GM18951 (cell line): ENCODE measurements at regions not wholly inside any gene's neighbourhood (a gene's known extent, or its start where the extent isn't known, plus 50 kb on each side); places are given as distances from the start of the nearest gene placed in this dataset.

Experiments
- POLR2A ChIP-seq: IDR thresholded peaks from 4 replicates; pipeline ENCODE4 v1.6.1; 2011; ENCODE audit warnings: mild to moderate bottlenecking; ENCODE audit not compliant: insufficient read length, insufficient read depth; ENCODE audit errors: extremely low read depth
- in situ Hi-C: fragments of 300-500 bp; cut with MboI; formaldehyde crosslinking; loops from one replicate; pipeline ENCODE4 v1.12.0; 2022; ENCODE audit warnings: low sequenced_read_pairs, mixed read lengths, inconsistent platforms; ENCODE audit not compliant: unreplicated experiment

DNA sequence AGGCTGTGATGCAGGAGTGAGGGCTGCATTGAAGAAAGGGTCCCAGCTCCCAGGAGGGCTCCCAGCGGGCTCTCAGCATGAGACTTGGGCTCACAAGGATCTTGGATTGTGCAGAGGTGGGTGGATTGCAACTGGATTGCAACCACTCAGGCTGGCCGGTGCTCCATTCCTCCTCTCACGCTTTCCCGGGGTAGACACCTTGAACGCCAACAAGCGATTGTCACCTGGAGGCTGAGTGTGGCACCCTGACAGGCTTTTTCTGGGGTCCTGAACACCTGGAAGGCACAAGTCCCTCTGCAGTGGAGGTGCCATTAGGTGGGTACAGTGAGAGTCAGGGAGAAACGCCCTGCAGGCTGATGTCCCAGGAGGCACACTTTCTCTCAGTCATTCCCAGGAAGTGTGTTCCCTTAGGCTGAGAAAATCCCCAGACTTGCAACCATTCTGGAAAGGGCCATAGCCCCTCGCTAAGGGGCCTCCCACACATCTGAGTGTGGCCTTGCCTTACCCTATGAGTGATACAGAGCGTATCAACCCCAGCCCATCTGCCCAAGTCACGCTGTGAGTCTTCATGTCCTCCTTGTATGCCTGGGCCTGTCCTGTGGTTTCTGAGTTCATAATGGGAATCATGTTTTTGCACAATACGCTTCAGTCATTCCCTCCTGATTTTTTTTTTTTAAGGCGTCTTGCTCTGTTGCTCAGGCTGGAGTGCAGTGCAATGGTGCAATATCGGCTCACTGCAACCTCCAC, 488.1 kb downstream of the IRX1 start:
- in situ Hi-C loops: no loop called here
- TF ChIP-seq POLR2A: no peak

DNA sequence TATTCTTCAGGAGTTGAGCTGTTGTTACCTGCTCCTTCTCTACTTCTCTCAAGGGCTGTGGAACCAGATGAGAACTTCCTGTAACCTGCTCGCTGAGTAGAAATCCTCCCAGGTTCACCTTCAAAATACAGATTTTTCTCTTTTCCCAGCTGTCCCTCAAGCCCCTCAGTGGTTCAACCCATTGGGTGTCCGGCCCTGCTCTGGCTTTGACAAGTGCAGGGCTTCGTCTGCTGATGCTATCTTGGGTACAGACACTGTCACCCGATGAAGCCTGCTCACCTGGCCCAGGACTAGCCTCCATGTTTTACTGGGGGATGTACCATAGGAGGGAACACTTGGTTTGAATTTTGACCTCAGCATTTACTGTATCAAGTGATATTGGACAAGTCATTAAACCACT, 490.4 kb downstream of the IRX1 start:
- TF ChIP-seq POLR2A: no peak
- in situ Hi-C loops: no loop called here

- TF ChIP-seq POLR2A: no peak
- in situ Hi-C loops: no loop called here
Observed at GRCh38 chr5:4087110-4087509, 491.5 kb downstream of the IRX1 start.

DNA sequence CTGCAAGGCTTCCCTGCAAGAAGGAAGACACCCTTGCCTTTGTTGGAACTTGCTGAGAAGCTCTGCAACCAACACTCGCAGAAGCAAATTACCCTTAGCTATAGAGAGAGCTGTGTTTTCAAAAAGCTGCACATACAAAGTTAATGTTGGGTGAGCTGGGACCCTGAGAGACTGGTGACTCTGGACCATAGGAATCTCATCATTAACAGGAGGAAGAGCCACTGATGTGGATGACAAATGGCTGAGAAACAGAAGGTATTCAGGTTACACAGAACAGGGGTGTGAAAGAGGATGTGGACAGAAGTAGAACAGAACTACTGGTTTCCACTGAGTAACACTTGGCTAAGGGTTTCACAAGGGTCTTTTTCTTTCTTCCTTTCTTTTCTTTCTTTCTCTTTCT, 493.5 kb downstream of the IRX1 start:
- in situ Hi-C loops: no loop called here

GRCh38 chr5:4093236-4093635, 497.6 kb downstream of the IRX1 start:
- no peak for TF ChIP-seq POLR2A
- in situ Hi-C loops: no loop called here

More for the DNA sequence above, 493.5 kb downstream of the IRX1 start:
- TF ChIP-seq POLR2A: no peak

DNA sequence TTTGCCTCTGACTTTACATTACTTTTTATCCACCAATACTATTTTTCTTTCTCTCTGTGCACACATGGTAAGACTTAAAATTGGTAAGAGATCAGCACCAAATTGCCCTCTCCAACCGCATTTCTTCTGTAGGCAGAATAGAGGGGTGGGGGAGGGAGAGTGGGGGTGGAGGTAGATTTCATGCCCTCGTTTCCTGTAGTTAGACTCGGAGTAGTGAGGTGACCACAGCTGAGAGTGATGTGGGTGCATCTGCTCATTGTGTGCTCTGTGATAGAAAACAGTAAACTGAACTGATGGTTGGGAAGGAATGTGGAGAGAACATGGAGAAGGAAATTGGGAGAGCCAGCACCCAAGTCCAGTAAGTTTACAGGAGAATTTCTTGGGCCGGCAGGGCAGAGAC, 498.3 kb downstream of the IRX1 start:
- in situ Hi-C loops: no loop called here
- no peak for TF ChIP-seq POLR2A

- in situ Hi-C loops: no loop called here
- TF ChIP-seq POLR2A: no peak
Observed at GRCh38 chr5:4095918-4096630, 500.4 kb downstream of the IRX1 start.

- in situ Hi-C loops: no loop called here
- no peak for TF ChIP-seq POLR2A
Observed at GRCh38 chr5:4097199-4097598, 501.6 kb downstream of the IRX1 start.

DNA sequence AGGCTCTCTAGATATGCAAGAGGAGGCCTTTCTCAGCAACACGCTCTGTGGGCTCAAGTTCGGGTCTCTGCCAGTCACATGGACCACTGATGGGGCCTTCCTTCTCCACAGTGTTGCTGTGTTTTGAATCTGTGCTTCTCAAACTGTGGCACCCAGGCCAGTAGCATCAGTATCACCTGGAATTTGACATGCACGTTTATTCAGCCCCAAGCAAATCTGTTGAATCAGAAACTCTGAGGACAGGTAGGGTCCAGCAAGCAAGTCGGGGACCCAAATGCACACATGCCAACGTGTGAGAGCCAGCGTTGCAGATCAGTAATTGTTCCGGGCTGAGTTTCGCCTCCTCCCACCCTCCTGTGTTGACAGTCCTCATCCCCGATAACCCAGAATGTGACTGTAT, 502.6 kb downstream of the IRX1 start:
- TF ChIP-seq POLR2A: no peak
- in situ Hi-C loops: no loop called here

GRCh38 chr5:4099386-4099785, 503.8 kb downstream of the IRX1 start:
- TF ChIP-seq POLR2A: no peak

DNA sequence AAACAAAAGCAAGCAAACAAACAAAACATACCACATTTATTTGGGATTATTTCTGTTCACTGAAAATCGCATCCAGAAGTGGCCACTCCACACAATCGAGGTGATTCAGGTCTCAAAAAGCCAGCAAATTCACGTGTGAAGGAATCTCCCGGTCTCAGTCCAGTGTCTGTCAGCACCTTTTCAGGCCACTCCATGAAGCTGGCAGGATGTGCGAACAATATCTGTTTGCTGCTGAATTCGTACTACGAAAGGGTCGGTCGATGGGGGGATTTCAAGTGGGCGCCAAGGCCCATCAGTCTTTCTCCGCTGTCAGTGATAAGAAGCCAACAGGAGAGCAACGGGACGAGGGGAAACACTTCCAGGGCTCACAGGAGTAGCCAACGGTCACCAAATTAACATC, 505.1 kb downstream of the IRX1 start:
- no peak for TF ChIP-seq POLR2A
- in situ Hi-C loops: no loop called here

More at GRCh38 chr5:4099386-4099785, 503.8 kb downstream of the IRX1 start:
- in situ Hi-C loops: no loop called here

- in situ Hi-C loops: no loop called here
- no peak for TF ChIP-seq POLR2A
Observed at GRCh38 chr5:4101189-4101588, 505.6 kb downstream of the IRX1 start.

DNA sequence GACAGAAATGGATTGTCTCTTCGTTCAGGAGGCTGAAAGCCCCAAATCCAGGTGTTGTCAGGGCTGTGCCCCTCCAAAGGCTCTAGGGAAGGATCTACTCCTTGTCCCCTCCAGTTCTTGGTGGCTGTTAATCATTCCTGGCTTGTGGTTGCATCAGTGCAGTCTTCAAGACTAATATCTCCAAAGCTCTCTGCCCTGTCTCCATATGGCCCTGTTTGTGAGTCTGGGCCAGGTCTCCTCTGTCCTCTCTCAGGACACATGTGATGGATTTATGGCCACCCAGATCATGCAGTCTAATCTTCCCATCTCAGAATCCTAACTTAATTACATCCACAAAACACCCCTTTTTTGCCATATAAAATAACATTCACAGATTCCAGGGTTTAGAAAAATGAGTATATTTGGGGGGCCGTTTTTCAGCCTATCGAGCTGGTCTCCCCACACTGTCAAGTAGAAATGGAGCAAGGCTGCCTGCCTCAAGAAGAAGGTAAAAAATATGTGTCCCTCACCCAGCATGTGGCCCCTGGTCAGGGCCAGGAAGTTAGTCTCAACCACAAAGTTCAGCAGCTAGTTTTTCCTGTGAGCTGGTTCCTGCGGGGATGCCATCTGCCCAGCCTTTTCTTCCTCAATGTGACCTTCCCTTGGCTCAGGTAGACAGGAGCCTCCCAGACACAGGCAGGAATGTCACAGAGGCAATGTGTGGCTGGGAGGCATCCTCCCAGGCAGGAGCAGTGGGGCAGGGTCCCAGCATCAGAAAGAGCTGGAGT, 509.4 kb downstream of the IRX1 start:
- in situ Hi-C loops: no loop called here
- no peak for TF ChIP-seq POLR2A
